HG02678 (cell line): ENCODE measurements at regions not wholly inside any gene's neighbourhood (a gene's known extent, or its start where the extent isn't known, plus 50 kb on each side); places are given as distances from the start of the nearest gene placed in this dataset.

ENCODE experiments used
- ATAC-seq: cut with Tn5 transposase; IDR thresholded peaks from one replicate; pipeline ENCODE4 v1.9.1; 2021; ENCODE audit warnings: mild to moderate bottlenecking, moderate library complexity; ENCODE audit not compliant: unreplicated experiment

DNA sequence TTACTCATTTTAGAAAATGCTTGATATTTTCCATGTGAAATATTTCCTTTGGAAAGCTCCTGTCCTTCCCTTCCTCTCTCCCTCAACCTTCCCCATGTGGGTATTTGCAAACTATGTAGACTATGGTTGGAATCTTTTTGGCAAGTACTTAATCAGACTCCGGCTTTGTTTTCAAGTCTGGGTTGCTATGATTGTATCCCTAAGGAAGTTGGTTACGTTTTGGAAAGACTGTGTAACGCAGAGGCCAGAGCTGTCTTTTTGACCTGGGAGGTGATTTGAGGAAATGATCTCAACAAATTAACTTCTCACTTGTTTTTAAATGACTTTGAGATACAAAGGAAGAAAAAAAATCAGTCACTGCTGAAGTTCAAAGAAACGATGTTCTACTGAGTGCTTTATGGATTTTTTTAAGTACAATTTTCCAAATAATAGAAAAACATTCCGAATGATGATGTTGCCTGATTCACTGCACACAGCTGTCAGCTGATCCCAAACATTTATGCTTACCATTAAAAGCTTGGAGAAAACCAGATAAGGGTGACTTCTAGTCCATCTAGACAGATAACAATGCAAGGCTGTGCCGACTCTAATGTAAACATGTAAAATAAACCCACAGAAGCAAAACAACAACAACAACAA is 145.5 kb upstream of the CELF2 start:
- ATAC-seq, result no peak

DNA sequence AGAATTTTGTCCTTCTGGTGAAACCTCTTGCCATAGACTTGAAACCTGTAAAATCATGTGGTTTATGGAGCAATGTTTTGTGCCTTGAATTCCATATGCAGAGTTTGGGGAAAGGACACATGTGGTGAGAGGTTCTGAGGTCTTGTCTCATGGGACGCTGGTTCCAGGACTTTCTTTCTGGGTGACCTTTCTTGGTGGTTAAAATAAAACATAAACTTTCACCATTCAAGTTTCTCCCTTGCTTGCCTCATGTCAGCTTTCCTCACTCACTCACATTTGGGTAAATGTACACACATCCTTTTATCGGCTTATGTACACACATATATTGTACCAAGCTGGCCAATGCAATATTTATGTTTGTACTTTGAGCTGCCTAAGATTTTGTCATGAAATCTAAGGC is 144.9 kb upstream of the CELF2 start:
- ATAC-seq, result no peak

DNA sequence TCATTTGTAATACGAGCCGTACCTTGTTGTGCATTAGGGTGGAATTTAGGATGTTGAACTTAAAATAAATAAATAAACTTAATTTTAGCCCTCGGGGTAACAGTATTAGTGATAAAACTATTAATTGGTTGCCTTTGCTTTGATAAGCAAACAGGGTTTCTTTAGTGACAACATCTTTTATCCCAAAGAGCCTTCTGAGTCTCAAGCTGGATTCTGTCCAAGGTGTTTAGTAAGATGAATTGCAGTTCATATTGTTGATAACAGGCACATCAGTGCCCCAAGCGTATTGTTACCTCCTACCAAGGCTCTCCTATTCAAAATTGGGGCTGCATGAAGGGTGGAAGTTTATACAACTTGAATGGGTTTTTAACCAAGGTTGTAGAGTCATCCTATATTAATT is 144.4 kb upstream of the CELF2 start:
- ATAC-seq, result no peak

DNA sequence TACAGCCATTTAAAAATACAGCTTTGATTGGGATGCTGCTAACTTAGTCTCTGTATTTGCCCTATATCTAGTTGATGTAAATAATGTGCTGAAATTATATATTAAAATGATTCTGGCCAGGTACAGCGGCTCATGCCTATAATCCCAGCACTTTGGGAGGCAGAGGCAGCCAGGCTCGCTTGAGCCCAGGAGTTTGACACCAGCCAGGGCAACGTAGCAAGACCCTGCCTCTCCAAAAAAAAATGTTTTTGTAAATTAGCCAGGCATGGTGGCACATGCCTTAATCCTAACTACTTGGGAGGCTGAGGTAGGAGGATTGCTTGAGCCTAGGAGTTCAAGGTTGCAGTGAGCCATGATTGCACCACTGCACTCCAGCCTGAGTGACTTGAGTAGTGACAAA is 143.8 kb upstream of the CELF2 start:
- no peak for ATAC-seq

DNA sequence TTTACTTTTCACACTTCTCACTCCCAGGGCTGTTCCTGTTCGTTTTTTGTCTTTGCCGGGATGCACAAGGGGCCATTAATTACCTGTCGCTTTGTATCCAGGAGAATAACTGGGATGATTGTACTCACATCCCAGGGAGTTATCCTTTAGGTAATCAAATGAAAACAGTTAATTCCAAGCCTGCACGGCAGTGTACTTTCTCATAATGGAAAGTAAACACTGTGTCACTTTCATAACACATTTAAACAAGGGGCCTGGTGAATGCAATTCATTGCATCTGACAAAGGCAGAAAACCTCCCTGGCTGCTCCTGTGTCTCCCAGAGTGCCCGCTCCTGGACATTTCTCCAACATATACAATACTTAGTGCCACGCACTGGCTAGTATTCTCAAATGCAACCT is 138.7 kb upstream of the CELF2 start:
- ATAC-seq, result no peak

DNA sequence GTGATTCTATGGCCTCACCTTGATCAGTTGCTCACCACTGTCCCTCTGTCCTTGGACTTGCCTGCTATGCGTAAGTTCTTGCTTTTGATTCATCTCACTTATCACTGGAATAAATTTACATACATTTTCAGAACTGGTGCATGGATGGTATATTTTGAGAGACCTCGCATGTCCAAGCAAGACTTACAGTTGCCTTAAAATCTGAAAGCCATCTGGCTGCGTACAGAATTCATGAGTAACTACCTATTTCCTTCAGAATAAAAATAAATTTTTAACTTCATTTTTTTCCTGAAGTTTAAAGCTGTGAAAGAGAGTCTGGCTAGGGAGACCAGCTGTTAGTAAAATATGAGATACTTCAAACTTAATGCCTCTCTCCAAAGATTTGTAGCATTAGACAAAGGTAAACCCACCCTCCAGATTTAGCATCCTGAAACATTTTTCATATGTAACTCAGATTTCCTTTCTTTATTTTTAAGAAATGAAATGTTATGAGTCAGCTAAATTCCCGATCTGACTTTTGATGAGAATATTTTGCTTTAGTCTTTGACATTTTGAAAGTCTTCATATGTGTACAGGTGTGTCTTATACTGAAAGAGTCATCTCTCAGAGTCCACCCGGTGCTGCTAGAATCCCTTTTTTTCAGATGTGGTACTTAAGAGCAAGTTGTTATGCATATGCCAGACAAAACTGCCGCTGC is 136.4 kb upstream of the CELF2 start:
- ATAC-seq, result no peak

DNA sequence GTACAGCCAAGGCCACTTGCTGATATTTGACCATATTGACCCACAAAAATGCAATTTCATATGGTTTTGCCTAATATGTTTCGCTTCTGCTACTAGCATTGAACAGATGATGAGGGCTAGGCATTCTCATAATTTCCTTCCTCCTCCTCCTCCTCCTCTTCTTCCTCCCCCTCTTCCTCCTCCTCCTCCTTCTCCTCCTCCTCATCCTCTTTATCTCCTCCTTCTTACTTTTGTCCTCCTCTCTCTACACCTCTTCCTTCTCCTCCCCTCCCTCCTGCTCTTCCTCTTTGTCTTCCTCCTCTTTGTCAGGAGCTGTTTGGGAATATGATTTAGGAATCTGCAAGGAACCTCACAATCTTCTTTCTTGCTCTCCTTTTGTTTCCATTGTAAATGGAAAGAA is 133.9 kb upstream of the CELF2 start:
- no peak for ATAC-seq

DNA sequence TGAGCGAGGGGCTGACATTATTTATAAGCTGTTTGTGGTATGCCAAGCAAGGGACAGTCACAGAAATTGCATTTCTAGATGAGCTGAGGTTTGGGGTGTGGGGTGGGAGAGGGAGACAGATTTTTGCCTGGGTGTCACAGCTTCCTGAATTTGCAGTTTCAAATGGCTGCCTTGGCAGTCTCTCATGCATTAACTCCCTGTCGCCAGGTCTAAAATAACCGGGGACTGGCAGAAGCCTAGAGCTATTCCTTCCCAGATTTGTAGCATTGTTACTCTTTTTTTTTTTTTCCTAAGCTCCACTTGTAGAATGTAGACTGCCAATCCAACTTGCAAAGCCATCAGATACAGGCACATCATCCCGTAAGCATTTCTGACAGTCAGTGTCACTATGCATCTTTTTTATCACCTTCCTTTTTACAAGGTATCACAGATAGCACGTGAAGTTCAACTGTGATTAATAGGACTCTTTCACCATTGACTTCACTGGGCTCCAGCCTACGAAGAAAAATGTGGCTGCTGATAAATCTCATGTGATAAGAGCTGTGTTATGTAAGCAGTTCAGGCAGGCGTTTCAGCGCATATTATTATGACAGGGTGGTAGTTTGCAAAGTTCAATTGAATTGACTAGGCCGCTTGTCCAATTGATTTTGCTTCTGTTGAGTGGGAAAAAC is 130.7 kb upstream of the CELF2 start:
- ATAC-seq, result no peak

DNA sequence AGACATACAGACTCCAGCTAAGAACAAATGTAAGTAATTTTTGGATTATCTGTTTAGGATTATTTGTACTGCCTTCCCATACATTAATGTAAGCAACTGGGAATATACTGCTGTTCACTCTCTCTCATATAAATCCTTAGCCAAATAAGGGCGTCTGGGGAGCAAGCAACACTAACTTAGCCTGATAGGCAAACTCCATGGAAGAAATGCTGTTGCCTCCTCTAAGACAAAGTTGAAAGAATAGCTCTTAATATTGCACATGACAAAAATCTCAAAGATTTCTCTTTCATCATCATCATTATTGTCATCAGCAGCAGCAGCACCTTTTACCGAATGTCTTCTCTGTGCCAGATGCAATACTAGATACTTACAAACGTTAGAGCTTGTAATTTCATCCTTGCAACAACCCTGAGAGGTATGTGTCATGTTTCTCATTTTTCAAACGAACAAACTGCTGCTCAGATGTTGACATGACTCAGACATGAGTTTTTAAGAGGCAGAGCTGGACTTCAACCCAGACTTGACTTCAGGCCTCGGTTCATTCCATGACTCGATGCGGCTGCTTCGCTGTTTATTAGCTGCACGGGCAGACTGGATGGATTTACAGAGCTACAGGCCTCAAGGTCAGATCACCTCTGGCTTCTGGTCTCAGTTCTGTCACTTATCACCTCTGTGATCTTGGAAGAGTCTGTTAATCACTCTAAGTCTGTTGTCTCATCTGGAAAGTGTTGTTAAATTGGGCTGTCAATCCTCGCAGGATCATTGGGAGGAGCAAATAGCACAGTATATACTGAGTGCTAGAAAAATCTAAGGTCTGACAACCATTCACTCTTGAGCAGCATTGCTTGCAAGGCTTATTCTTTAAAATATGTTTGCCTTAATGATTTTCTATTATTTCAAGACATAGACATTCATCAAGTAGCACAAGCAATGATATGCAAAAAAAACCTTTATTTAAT is 126.3 kb upstream of the CELF2 start:
- ATAC-seq, result no peak

DNA sequence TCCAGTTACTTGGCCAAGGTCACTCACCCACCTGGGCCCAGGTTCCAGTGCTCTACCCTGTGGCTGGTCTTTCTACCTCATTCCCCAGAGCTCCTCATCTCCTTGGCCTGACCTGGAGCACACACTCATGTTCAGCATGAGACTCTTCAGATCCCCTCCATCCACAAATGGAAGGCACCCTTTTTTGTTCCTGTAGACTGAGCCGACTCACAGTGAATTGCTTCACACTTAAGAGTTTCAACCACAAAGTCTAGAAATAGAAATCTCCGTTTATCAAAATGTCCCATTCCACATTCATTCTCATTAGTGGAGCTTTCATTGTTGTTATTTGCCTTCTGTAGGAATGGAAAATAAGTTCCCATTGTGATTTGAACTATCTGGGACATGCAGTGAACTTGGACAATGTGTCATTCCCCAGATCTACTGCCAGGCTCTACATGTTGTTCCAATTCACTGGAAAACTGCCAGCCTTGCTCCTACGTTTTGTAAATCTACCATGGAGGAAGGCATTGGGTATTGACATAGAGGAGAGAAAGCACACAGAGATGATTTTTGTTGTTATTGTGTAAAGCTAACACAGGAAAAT is 125.3 kb upstream of the CELF2 start:
- ATAC-seq, result no peak

DNA sequence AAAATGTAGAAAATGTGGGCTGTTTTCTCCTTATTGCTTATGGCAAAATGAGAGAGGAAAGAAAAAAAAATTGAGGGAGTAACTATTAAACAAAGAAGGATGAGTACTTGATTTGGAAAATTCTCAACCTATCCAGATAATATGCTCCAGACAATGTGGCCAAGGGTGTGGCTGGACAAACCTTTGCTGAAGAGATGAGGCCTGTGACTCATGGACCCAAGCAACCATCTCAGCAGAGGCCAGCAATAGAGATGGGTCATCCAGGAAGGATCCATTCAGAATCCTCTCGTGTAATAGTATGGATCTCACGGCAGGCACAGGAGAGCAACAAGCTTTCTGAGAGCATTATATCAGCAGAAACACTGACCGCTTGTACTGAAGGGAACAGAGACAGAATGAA is 120.3 kb upstream of the CELF2 start:
- ATAC-seq, result no peak

DNA sequence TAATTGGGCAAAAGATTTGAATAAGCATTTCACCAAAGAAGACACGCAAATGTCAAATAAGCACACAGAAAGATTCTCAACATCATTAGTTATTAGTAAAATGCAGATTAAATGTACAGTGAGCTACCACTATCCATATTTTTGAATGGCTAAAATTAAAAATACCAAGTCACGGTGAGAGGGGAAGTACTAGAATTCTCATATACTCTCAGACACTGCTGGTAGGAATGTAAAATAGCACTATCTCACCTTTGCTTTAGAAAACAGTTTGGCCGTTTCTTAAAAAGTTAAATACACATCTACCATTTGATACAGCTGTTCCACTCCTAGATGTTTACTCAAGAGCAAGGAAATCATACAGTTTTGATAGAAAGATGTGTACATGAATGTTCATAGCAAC is 115.8 kb upstream of the CELF2 start:
- ATAC-seq, result no peak

DNA sequence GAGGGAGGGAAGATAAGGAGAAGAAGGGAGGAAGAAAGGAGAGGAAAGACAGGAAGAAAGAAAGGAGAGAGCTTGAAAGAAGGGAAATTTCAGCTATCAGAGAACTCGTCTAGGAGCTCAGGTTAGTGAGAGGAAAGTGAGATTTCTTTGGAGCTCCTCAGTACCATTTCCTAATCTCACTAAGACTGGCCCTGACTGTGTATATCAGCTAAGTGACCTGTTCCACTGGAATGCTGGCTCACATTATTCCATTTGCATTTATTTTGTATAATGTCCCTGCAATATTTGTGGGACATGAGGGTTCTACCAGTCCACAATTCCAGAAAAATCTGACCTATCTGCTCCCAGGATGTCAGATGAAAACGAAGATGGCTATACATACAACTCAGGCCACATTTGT is 114.7 kb upstream of the CELF2 start:
- no peak for ATAC-seq

DNA sequence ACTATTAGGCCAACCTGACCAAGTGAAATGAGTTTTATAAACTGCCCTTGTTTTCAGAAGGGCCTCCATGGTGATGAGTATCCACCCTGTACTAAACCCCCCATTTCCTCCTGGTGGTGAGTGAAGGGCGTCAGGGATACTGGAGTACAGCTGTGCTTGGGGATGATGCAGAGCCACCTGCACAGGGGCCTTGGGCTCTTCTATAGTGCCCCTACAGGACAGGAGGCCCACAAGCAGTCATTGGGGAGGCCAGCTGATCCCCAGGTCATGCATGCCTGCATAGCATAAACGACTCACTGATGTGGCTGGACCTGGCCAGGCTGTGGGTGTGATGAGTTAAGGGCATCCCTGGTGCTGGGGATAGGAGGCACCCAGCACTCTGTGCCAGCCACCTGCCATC is 114.1 kb upstream of the CELF2 start:
- ATAC-seq, result no peak

DNA sequence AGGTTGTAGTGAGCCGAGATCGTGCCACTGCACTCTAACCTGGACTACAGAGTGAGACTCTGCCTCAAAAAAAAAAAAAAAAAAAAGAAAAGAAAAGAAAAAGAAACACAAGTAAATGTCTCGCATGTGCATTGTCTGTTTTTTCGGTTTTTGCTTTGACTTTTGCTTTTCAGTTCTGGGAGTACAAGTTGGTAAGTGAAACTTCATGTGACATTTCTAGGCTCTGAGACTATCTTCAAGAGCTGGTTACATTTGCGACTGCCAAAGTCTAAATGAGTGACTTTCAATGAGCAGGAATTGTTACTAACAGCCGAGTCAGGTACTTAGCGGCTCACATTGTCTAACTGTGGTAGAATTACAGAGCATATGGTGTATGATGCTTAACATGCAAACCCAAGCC is 107.0 kb upstream of the CELF2 start:
- no peak for ATAC-seq

DNA sequence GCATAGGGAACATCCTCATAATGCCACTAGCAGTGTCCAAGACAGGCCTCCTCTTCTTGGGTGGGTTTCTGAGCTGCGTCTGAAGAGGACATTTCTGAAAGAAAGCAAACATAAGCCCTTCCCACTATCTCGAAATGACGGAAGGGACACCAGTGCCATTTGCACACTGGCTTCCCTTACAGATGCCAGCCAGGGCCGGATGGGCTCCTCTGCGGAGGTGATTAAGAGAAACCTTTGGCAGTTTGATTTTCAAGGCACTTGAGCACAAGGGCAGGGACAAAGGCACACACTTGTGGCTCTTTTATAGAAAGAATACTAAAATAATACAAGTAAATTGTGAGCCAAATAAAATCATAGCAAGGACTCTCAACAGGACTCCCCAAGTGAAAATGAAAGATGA is 106.6 kb upstream of the CELF2 start:
- ATAC-seq, result no peak

DNA sequence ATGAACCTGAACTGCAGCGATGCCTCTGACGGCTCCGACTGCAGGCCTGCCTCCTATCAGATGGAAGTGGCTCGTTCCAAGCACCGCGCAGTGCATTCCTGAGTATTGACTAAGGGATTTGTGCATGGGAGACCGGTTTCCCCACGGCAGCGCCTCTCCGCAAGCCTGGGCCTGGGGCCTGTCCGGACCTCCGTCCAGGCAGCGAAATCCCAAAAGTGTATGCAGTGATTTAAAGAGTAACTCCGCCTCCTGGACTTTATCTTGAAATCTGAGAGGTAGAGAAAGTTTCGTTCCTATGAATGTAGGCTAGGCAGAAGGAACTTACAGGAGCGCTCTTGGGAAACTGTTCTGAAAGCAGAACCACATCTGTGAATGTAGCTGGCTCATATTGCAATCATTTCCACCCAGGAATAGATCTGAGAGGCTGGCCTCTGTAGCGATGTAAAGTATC is 106.2 kb upstream of the CELF2 start:
- no peak for ATAC-seq

DNA sequence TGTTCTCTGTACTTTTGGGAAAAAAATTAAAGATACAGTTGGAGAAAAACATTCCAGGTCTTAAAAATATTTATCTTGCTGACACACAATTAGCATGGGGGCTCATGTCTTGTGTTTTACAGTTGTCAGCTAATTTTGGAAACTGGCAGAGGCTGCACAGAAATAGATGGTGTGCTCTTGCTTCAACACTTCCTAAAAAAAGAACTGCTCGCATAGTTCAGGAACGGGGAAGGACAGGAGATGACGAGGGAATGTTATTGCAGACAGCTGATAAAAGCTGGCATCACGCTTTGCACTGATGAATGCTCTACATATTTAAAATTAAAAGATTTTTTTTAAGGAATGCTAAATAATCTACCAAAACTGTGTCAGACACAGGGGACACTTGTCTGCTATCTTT is 103.5 kb upstream of the CELF2 start:
- ATAC-seq, result no peak

DNA sequence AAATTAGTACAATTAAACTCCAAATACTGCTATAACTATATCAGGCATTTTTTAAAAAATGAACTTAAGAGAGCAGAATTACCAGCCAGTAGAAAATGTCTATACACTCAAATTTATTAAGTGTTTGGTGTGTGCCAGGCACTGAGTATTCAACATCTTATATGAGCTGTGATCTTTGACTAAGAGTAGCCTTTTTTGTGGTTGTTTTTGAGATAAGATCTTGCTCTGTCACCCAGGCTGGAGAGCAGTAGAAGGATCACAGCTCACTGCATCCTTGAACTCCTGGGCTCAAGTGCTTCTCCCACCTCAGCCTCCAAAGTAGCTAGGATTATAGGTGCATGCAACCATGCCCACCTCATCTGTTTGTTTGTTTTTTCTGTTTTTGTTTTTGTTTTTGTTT is 102.5 kb upstream of the CELF2 start:
- ATAC-seq, result no peak

DNA sequence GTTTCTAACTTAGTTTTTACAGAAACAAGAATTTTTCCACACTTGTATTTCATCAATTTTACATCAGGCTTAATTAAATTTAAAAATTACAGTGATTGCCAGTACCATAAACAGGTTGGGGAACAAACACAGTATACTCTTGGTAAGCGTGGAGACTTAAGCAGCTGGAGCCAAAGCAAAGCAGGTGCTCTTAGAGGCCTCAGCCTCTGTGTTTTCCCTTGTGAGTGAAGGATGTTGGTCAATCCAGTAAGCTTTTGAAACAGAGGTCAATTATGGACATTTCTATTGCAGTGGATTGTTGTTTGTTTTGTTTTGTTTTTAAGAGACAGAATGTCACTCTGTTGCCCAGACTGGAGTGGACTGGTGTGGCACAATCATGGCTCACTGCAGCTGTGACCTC is 100.6 kb upstream of the CELF2 start:
- no peak for ATAC-seq

DNA sequence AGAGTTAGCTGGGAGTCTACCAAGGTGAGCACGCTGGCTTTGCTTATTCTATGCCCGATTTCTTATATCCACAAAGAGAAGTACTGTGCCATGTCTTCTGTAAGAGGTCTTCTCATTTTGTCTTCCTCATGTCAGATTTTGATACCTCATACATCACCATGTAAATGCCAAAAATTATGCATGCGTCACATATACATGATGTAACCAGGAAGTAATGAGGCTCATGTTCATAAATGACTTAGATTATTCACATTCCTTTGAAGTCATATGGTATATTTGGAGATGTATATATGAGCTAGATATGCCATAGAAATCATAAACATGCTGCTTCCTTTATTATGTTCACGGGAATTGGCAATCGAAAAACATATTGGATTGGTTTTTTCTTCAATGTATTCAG is 97.7 kb upstream of the CELF2 start:
- ATAC-seq, result no peak
